GM23248 (cell line): ENCODE measurements at regions not wholly inside any gene's neighbourhood (a gene's known extent, or its start where the extent isn't known, plus 50 kb on each side); places are given as distances from the start of the nearest gene placed in this dataset.

ENCODE experiments used
- EZH2 ChIP-seq: fragments of 200-600 bp; sonication (generic); IDR thresholded peaks from 2 replicates; pipeline ENCODE4 v1.6.1; 2018; ENCODE audit warnings: antibody characterized with exemption, mild to moderate bottlenecking; ENCODE audit not compliant: insufficient read depth, poor library complexity, severe bottlenecking
- EZH2phosphoT487 ChIP-seq: fragments of 200-600 bp; sonication (generic); IDR thresholded peaks from 2 replicates; pipeline ENCODE4 v1.6.1; 2018; ENCODE audit warnings: antibody characterized with exemption, moderate library complexity, mild to moderate bottlenecking, low read depth; ENCODE audit not compliant: insufficient read depth

- no peak for TF ChIP-seq EZH2
- TF ChIP-seq EZH2phosphoT487: no peak
Observed at GRCh38 chr15:79598639-79599038, 166.5 kb downstream of the MINAR1 start.
